ENCODE measurements at regions not wholly inside any gene's neighbourhood (a gene's known extent, or its start where the extent isn't known, plus 50 kb on each side); places are given as distances from the start of the nearest gene placed in this dataset.
"Not testable (repeated sequence)": the region's sequence is repeated elsewhere in the genome, so short reads cannot be mapped to it uniquely, and the experiment has no call there.

DNA sequence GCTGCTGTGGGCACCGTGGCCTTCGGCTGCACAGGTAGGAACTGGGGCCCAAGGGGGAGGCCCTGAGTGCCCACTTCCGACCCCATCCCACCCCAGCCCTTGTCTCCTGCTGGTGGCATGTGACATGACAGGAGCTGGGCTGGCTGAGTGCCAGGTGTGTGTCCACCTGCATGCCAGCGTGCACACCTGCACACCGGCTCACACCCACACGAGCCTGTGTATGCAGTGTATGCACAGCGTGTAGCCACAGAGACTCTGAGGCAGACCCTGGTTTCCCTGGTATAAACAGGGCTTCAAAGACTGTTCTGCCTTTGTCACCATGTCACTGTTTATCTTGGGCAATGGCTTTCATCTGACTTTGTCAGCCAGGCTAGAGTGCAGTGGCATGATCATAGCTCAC lies 362.1 kb upstream of the ZNF722 start:
- TF ChIP-seq, protein P1, sequence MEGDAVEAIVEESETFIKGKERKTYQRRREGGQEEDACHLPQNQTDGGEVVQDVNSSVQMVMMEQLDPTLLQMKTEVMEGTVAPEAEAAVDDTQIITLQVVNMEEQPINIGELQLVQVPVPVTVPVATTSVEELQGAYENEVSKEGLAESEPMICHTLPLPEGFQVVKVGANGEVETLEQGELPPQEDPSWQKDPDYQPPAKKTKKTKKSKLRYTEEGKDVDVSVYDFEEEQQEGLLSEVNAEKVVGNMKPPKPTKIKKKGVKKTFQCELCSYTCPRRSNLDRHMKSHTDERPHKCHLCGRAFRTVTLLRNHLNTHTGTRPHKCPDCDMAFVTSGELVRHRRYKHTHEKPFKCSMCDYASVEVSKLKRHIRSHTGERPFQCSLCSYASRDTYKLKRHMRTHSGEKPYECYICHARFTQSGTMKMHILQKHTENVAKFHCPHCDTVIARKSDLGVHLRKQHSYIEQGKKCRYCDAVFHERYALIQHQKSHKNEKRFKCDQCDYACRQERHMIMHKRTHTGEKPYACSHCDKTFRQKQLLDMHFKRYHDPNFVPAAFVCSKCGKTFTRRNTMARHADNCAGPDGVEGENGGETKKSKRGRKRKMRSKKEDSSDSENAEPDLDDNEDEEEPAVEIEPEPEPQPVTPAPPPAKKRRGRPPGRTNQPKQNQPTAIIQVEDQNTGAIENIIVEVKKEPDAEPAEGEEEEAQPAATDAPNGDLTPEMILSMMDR (IDR thresholded peaks at IDR 0.05), result not testable (repeated sequence)
- not testable (repeated sequence) for TF ChIP-seq POLR2A (IDR thresholded peaks at IDR 0.05)

Measured in adrenal gland (tissue), 5 donors.